NAMALWA (cell line): ENCODE measurements at regions not wholly inside any gene's neighbourhood (a gene's known extent, or its start where the extent isn't known, plus 50 kb on each side); places are given as distances from the start of the nearest gene placed in this dataset.
A peak's percentile ranks its signal among the peaks of the same experiment; 100 is the strongest.

Source experiments
- DNase-seq: peaks from one replicate; pipeline ENCODE4 v3.0.0-alpha.2; 2015; ENCODE audit warnings: low spot score

GRCh38 chr2:120881981-120882788 lies 146.5 kb downstream of the GLI2 start:
- no peak for DNase-seq

- no peak for DNase-seq
Observed at GRCh38 chr2:120883607-120884440, 148.2 kb downstream of the GLI2 start.

GRCh38 chr2:120884472-120885290 lies 149.0 kb downstream of the GLI2 start:
- no peak for DNase-seq

DNA sequence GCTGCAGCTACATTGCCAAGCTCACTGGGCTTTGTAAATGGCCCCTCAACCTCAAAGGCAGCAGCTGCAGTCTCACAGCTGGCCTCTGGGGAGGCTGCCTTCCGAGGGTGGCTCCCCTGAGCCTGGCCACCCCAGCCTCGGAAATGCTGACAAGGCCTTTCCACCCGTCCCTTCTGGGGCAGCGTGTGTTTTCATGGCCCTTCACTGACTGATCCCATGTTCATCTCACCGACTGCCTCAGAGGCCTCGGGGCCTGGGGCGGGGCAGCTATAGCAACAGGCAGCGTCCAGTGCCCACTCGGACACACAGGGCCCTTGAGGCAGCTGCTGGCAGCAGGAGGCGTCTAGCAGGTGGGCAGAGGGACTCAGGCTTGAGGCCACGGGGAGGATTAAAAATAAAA lies 149.7 kb downstream of the GLI2 start:
- DNase-seq = peak; percentile 3

GRCh38 chr2:120885749-120886148 lies 150.1 kb downstream of the GLI2 start:
- peak; percentile 14 for DNase-seq

DNA sequence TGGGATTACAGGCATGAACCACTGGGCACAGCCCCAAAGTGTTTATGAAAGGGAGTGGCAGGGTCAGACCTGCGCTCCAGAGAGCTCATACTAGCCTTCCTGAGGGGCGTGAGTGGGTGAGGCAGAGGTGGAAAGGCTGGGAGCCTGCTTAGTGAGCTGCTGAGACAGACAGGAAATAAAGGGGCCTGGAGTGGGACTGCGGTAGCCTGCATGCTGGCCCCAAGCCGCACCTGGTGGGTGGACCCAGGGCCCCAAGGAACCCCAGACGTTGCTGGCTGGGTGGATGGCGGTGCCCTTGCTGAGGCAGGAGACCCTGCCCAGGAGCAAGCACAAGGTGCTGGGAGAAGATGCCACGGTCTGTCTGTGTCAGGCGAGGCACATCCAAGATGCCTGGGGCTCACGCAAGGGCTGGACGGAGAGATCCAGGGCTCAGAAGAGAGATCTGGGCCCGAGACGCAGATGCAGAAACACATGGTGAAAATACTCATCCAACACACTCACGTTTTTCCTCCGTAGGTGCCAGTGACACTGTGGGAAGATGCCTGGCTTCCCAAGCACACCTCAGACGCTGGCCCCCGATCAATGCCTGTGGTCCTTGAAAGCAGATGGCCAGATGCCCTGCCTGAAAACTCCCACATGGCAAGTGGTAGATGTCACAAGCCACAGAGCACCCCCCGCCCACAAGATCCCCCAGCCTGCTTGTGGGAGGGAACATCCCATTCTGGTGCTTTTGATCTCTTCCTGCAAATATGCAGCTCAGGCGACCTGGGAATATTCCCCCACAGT lies 151.1 kb downstream of the GLI2 start:
- DNase-seq = no peak

- DNase-seq = no peak
Observed at GRCh38 chr2:120887320-120887697, 151.6 kb downstream of the GLI2 start.

- no peak for DNase-seq
Observed at GRCh38 chr2:120887741-120888231, 152.1 kb downstream of the GLI2 start.

DNA sequence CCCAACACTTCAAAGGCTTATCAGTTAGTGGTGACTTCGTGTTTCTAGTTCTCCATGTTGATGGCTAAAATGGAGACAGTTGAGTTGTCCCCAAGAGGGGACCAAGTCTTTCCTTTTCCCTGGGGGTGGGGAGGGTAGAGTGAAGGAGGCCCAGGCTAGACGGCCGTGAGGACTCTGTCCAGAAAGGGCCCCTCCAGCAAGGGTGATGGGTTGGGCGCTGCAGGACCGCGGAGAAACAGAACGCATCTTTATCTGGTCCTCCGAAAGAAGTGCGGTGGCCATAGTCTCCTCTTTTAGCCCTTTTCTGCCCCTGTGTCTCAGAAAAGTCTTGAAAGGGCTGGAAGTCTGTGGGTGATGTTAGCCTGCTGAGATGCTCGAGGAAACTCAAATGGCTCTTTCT lies 153.2 kb downstream of the GLI2 start:
- DNase-seq = no peak

GRCh38 chr2:120889936-120890335 lies 154.3 kb downstream of the GLI2 start:
- DNase-seq = no peak

GRCh38 chr2:120890566-120891360 lies 155.1 kb downstream of the GLI2 start:
- DNase-seq = no peak

GRCh38 chr2:120892271-120892966 lies 156.8 kb downstream of the GLI2 start:
- DNase-seq = no peak

DNA sequence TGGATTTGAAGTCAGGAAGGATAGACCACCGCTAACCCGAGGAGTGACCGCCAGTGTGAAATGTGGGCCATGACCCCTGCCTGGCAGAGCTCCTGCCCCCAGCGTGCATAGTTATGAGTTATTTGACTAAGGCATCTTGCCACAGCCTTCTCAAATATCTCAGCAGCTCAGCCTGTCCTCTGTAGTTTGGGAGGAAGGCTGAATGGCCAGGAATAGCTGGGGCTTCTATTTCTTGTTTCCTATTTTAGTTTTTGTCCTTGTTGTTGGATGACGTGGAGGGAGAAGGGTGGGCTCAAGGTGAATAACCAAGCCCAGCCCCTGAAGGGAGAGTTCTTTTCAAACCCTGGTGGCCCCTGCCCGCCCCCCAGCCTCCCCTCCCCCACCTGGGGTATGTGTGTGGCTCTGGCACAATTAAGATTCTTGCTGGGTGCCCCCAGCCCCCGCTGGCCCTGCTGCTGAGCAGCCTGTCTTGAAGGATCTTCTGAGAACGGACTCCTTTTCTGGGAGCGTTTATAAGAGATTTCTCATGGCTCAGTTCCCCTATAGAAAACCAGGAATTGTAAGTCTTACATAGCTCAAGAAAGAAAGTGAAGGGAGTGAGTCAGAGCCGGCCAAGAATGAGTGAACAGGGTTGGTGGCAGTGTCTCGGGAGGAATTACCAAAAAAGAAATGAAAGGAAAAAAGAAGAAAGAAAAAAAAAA lies 157.4 kb downstream of the GLI2 start:
- no peak for DNase-seq

DNA sequence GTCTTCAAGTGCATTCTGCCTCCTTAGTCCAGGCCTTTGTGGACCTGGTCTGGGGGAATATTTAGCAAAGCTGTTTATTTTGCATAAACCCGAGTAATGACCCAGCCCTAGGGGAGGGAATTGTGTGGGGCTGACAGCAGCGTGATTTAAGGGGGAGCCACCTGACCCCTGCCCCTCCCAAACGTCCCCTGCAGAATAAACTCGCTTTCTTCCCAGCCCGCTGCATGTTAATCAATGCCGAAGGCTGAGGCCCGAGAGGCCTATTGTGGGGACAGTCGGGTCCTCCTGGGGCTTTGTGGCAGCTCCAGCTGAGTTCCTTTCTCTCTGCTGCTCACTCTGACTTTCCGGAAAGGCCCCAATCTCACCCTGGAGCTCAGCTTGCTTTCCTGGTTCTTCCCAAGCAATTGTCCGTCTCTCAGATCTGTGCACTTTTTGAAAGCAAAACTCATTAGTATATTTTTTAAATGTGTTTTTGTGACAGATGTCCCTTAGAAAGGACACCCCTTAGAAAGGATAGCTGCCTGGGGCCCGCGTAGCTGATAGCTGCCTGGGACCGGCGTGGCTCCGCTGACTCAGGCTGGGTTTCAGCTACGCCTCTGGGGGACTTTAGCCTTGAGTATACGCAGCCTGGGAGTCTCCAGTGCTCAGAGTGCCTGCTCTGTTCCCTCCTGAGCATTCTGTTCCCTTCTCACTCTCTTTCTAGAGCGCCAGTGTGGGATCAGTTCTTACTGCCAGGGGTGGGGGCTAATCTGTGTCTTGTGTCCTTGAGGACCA lies 158.3 kb downstream of the GLI2 start:
- no peak for DNase-seq

DNA sequence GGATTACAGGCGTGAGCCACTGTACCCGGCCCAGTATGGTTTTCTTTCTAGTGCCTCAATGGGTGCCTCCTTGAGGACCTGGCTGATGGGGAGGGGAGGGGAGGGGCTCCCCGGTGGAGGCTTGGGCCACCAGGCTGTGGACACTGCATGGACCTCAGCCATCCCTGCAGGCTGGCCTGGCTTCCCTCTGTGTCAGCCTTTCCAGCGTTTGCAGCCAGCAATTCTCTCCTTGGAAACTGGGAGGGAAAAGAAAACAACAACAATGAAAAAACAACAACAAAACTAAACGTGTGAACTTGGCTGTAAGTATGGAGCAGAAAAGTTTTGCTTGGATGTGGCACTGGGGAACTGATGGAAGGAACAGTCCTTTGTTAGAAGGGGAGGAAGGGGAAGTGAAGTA lies 159.3 kb downstream of the GLI2 start:
- no peak for DNase-seq

DNA sequence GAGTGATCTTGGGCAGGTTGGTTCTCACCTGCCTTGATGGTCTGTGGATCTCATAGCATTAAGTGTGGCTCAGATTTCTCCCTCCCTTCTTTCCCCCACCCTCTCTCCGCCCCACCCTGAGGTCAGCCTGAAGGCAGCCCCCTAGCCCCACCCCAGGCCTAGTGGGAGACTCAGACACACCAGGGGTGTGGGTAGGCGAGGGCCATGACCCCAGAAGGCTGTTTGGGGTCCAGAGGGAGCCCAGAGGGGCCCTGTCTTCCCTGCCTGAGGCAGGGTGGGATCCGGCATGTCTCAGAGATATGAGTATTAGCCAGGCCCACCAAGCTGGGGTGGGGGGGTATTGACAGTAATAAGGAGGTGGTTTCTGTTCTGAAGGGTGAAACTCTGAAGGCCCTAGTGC lies 160.5 kb downstream of the GLI2 start:
- DNase-seq = no peak

GRCh38 chr2:120896901-120897300 lies 161.2 kb downstream of the GLI2 start:
- no peak for DNase-seq

DNA sequence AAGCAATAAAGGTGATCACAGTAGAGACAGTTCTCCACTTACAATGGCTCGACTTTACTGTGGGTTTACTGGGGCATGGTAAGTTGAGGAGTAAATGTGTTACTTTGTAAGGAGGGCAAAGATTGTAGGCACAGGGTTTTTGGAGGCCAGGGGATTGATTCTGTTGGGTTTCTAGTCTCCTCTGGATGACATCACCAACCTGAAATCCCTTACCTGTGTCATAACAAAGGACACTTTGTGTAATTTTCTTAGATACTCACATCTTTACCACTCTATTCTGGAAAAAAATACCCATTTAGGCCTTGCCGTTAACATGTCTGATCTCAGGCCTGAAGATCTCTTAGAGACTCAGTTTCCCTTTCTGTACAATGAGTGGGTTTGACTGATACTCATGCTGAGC lies 161.7 kb downstream of the GLI2 start:
- no peak for DNase-seq

- DNase-seq = no peak
Observed at GRCh38 chr2:120898496-120898895, 162.8 kb downstream of the GLI2 start.
